Stimulated activated CD4-positive, alpha-beta T cell treated with anti-CD3 and anti-CD28 coated beads, TNF-alpha, amount 100 ng/mL, for 48 hours (primary cell): ENCODE measurements at regions not wholly inside any gene's neighbourhood (a gene's known extent, or its start where the extent isn't known, plus 50 kb on each side); places are given as distances from the start of the nearest gene placed in this dataset.

Experiments
- DNase-seq, 3 donors: peaks; one replicate each; pipeline ENCODE4 v3.0.0-alpha.2; 2020; ENCODE audit warnings: low read depth in 3 of 3

- no peak for DNase-seq
These were observed 169.0 kb upstream of the ARGLU1 start for GRCh38 chr13:106736941-106737340.

GRCh38 chr13:106734198-106734597 lies 166.3 kb upstream of the ARGLU1 start:
- no peak for DNase-seq

DNA sequence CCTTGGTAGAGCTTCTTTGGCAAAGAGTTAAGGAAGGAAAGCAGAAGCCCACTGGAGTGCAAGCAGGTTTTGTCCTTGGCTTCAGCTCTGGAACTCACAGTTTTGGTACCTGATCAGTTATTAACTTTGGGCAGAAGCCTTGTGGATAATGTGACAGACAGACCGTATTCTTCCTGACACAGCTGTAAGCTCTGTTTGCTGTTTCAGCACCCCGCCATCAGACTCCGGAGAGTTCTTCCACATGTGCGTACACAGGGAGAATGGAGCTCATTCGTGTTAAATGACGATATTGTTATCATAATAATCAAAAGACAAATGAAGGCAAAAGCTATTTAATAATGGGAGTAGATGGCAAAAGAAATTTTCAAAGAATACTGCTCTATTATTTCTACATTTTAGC lies 155.1 kb upstream of the ARGLU1 start:
- DNase-seq = no peak

DNA sequence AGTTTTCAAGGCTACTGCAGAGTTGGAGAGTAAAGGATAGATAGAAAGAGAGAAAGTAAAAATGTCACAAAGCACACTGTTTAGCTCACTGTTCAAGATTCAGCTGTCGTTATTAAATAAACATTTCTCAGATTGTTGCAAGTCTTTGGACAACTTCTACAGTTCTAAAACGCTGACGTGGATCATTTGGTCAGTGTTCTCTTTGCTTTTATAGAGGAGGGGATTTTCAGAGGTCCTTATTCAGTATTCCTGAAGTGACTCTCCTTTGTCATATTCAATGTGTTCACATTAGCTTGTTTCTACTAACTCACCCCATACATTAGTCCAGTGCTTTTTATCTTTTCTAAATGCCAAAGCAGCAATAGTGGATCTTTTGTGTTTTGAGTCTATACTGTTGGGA lies 154.7 kb upstream of the ARGLU1 start:
- DNase-seq = no peak

DNA sequence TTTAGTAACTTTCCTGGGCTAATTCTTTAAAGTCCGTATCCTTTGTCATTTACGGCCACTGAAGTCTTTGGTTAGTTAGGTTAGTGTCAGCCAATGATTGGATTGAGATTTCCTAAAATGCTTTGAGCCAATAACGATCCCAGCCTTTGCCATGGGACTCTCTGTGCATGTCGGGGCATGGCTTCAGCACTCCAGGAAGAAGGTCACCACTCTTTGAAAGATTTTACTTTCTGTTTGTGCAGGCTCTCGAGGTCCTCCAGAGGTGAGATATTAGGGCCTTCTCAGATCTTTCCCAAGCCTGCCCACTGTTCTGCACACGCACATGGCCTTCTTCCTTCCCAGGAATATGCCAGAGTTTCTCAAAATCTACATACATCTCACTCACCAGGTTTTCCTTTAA lies 153.7 kb upstream of the ARGLU1 start:
- DNase-seq = no peak

DNA sequence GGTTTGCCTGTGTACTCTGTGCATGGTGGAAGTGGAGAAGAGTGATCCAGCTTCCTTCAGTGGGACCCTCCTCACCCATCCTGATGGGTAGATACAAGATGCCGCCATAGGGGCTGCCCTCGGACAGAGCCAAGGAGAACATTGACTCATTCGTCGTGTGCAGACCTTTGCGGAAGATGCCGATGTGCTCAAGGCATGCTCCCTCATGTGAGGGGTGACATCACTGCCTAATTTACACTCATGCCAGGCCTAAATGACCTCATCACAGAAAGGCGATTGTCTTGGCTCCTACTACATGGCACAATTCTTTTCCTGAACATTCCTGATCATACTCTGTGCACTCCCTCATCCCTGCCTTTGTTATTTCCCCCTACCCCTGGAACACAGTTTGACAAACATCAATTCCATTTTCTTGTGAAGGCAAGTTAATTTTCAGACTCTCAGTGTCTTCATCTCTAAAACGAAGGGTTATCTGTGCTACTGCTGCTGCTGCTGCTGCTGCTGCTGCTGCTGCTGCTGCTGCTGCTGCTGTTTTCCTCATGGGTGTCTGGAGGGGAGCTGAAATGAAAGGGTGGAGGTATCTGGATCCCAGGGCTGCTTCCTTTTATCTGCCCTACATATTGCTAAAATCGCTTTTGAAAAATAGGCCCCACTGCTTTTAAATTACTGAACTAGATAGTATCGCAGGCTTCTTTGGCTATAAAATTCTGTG lies 146.5 kb upstream of the ARGLU1 start:
- no peak for DNase-seq

- no peak for DNase-seq
These were observed 144.4 kb upstream of the ARGLU1 start for GRCh38 chr13:106712381-106712780.

DNA sequence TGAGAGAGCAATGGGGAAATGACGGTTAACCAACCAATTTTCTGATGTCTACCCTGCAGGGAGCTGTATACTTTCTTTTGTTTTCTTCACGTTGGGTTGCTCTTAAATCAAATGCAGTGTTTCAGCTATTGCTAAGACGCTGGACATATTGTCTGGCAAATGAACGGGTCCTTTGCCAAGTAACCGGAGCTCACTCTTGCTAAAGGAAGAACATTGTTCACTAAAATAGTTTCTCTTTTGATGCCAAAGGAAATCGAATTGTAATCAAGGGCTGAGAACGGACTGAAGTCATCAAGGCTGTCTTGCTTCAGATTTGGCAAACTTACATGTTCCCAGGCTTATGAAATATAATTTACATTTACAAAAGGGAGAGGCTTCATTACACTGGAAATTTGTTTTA lies 142.3 kb upstream of the ARGLU1 start:
- DNase-seq = no peak

- DNase-seq = no peak
These were observed 141.6 kb upstream of the ARGLU1 start for GRCh38 chr13:106709522-106709921.

DNA sequence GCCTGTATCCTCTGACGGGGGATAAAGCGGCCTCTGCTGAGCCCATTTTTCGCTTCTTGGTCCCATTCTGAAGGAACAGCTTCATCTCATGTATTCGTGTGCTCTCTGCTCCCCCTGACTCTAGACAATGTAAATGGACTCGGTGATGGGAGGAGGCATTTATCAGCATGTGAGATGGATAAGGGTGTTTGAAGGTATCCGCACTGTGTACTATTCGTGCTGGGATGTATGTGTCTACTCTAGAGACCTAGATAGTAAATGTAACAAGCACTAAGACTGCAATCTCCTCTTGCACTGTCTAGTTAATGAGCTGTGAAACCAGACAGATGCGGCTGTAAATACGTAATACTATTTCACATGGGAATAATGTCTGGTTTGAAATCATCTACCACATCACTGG lies 134.6 kb upstream of the ARGLU1 start:
- DNase-seq = no peak

- DNase-seq = no peak
These were observed 133.9 kb upstream of the ARGLU1 start for GRCh38 chr13:106701771-106702341.

DNA sequence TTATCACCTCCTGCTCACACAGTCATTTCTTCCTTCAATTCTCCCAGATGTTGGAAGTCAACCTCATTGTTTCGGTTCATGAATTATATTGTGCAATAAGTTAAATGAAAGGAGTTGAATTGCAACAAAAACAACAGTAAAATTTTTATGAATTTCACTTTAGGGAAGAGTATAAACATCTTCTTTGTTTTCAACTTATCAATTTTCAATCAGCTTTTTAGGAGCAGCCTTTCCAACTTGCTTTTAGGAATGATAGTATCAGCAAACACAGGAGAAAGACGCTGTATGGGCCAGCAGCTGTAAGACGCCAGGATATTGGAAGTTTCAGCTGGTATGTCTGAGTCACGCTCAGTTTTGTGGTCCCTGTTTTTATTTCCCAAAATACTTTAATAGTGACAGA lies 132.5 kb upstream of the ARGLU1 start:
- no peak for DNase-seq

- DNase-seq = no peak
These were observed 132.1 kb upstream of the ARGLU1 start for GRCh38 chr13:106700007-106700406.

DNA sequence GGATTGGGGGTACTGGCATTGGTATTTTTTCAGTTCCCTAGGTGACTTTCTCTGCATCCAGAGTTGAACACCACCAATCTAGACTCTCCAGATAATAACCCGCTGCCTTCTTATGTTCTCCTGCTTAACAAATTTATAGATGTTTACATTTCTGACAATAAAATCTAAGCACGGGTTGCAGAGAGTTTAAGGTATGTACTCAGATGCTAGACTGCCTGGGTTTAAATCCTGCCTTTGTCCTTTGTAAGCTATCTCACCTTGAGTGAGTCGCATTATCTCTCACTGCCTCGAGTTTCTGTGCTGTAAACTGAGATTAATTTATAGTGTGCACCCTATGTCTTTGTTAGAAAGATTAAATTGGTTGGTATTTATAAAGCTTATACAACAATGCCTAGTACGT lies 131.4 kb upstream of the ARGLU1 start:
- no peak for DNase-seq

DNA sequence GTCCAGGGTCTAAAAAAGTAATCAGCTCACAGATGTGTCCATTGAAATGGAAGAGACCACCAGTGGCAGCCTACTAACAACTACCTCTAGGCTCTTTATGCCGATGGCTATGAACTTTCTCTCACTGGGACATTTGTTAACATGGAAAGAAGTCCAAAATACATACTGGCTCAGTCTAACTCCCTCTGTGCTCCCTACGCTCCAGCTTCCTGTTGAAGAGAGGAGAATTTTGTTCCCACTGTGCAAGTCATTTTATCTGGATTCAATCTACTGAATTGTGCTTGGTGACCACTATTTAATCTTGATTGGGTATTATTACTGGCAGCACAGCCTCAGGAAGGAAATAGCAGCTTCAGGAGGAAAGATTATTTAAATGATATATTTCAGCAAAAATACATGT lies 128.8 kb upstream of the ARGLU1 start:
- no peak for DNase-seq

- no peak for DNase-seq
These were observed 128.2 kb upstream of the ARGLU1 start for GRCh38 chr13:106696140-106696539.

GRCh38 chr13:106695139-106695538 lies 127.2 kb upstream of the ARGLU1 start:
- no peak for DNase-seq

DNA sequence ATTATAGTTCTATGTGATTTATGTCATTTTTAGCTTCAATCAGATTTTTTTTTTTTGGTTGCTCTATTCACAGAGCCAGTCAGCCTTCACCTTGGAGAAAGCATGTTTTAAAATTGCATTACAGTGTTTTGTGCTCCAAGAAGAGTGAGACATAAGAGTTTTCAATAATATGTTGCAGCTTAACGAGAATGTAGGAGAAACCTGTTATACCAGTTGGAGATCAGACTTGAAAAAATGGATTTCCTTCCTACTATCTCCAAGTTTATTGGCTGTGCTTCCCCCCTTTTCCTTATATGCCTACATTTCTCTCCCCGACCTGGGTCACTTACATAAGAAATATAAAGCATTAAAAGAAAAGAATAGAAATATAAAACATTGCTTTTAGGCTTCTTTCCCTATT lies 123.9 kb upstream of the ARGLU1 start:
- DNase-seq = no peak

DNA sequence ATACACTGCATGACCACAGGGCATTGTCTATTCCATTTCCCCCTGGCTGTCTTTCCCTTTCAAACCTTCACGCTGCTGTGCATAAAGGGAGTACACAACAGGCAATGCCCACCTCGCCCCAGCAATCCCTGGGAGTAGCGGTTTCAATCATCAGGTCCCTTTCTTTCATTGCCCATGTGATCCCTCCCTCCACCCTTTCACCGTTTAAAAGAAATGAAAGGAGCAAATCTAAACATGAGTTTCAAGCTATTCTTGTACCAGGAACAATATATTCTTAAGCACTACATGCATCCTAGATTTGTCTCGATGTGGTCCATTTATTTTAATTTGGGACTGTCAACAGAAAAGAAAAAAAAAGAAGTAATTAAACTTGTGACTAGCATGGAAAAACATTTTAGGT lies 123.4 kb upstream of the ARGLU1 start:
- DNase-seq = no peak

GRCh38 chr13:106690779-106691178 lies 122.8 kb upstream of the ARGLU1 start:
- no peak for DNase-seq

DNA sequence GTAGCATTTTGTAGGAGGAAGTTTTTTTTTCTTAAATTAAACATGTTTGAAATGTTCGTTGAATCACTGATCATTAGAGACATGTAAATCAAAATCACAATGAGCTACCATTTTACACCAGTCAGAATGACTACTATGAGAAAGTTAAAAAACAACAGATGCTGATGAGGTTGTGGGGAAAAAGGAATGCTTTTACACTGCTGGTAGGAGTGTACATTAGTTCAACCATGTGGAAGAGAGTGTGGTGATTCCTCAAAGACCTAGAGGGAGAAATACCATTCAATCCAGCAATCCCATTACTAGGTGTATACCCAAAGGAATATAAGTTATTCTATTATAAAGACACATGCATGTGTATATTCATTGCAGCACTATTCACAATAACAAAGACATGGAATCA lies 122.0 kb upstream of the ARGLU1 start:
- no peak for DNase-seq

GRCh38 chr13:106688940-106689339 lies 121.0 kb upstream of the ARGLU1 start:
- no peak for DNase-seq

- no peak for DNase-seq
These were observed 118.2 kb upstream of the ARGLU1 start for GRCh38 chr13:106686163-106686562.

DNA sequence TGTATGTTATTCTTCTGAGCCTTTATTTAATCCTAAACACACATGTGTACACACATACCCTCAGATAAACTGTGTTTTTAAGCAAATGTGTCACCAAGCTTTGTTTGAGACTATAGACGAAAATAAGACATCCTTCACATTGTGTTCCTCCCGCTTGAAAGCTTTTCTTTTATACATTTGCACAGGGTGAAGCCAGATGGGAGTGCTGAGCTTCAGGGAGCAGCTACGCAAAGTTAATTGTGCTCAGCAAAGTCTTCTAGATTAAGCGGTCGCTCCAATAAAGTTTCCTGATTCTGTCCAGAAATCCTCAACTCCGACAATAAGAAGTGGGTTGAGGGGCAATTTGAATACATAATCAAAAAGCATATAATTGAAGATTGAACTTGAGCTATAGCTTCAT lies 117.2 kb upstream of the ARGLU1 start:
- DNase-seq = no peak
